Endothelial cell (in vitro differentiated cells): ENCODE measurements at regions not wholly inside any gene's neighbourhood (a gene's known extent, or its start where the extent isn't known, plus 50 kb on each side); places are given as distances from the start of the nearest gene placed in this dataset.

Experiments
- DNase-seq: peaks from one replicate; pipeline ENCODE4 v3.0.0; 2021; ENCODE audit warnings: low spot score
- H3K27ac Mint-ChIP-seq: one replicate; pipeline ENCODE4 v1.8.0; 2021; ENCODE audit warnings: mixed read lengths, inconsistent platforms; ENCODE audit not compliant: unreplicated experiment
- H3K27me3 Mint-ChIP-seq: one replicate; pipeline ENCODE4 v1.8.0; 2021; ENCODE audit warnings: mild to moderate bottlenecking, moderate library complexity, mixed read lengths, inconsistent platforms; ENCODE audit not compliant: unreplicated experiment
- H3K36me3 Mint-ChIP-seq: one replicate; pipeline ENCODE4 v1.8.0; 2021; ENCODE audit warnings: mild to moderate bottlenecking, low read depth, mixed read lengths, inconsistent platforms; ENCODE audit not compliant: unreplicated experiment
- H3K4me1 Mint-ChIP-seq: one replicate; pipeline ENCODE4 v1.8.0; 2021; ENCODE audit warnings: mild to moderate bottlenecking, mixed read lengths, inconsistent platforms; ENCODE audit not compliant: unreplicated experiment
- H3K4me3 Mint-ChIP-seq: one replicate; pipeline ENCODE4 v1.8.0; 2021; ENCODE audit warnings: mild to moderate bottlenecking, mixed read lengths, inconsistent platforms; ENCODE audit not compliant: unreplicated experiment
- H3K9me3 Mint-ChIP-seq: one replicate; pipeline ENCODE4 v1.8.0; 2021; ENCODE audit warnings: mixed read lengths, inconsistent platforms; ENCODE audit not compliant: unreplicated experiment
- TF ChIP-seq, protein P1 (sequence below): fragments of 200-600 bp; sonication (generic); IDR thresholded peaks from one replicate; pipeline ENCODE4 v1.5.0; 2021; ENCODE audit warnings: antibody characterized with exemption; ENCODE audit not compliant: unreplicated experiment

- TF ChIP-seq, protein P1, sequence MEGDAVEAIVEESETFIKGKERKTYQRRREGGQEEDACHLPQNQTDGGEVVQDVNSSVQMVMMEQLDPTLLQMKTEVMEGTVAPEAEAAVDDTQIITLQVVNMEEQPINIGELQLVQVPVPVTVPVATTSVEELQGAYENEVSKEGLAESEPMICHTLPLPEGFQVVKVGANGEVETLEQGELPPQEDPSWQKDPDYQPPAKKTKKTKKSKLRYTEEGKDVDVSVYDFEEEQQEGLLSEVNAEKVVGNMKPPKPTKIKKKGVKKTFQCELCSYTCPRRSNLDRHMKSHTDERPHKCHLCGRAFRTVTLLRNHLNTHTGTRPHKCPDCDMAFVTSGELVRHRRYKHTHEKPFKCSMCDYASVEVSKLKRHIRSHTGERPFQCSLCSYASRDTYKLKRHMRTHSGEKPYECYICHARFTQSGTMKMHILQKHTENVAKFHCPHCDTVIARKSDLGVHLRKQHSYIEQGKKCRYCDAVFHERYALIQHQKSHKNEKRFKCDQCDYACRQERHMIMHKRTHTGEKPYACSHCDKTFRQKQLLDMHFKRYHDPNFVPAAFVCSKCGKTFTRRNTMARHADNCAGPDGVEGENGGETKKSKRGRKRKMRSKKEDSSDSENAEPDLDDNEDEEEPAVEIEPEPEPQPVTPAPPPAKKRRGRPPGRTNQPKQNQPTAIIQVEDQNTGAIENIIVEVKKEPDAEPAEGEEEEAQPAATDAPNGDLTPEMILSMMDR: no peak
- H3K36me3 Mint-ChIP-seq: no peaks in the 10 kb centered on the region
Observed at GRCh38 chr2:147223119-147223518, 621.7 kb upstream of the ACVR2A start.

GRCh38 chr2:147222506-147222905, 622.3 kb upstream of the ACVR2A start:
- DNase-seq: no peak
- no peaks in the 10 kb centered on the region for H3K4me1 Mint-ChIP-seq
- H3K36me3 Mint-ChIP-seq: no peaks in the 10 kb centered on the region
- H3K9me3 Mint-ChIP-seq: peaks cover 6% of the 10 kb centered on the region
- H3K27me3 Mint-ChIP-seq: no peaks in the 10 kb centered on the region
- H3K4me3 Mint-ChIP-seq: no peak overlapping the region
- no peak overlapping the region for H3K27ac Mint-ChIP-seq
- TF ChIP-seq, protein P1: no peak

More at GRCh38 chr2:147223119-147223518, 621.7 kb upstream of the ACVR2A start:
- Mint-ChIP-seq H3K9me3 (peaks cover 6% of the 10 kb centered on the region), H3K4me3 (no peak overlapping the region), H3K27me3 (no peaks in the 10 kb centered on the region), H3K4me1 (no peaks in the 10 kb centered on the region), H3K27ac (no peak overlapping the region)
- no peak for DNase-seq

- H3K9me3 Mint-ChIP-seq: peaks cover 6% of the 10 kb centered on the region
- H3K27me3 Mint-ChIP-seq: peaks cover 2% of the 10 kb centered on the region
- no peaks in the 10 kb centered on the region for H3K4me1 Mint-ChIP-seq
- H3K36me3 Mint-ChIP-seq: no peaks in the 10 kb centered on the region
- no peak for DNase-seq
- H3K27ac Mint-ChIP-seq: no peak overlapping the region
- H3K4me3 Mint-ChIP-seq: no peak overlapping the region
- TF ChIP-seq, protein P1: no peak
Observed at GRCh38 chr2:147214914-147215313, 629.9 kb upstream of the ACVR2A start.

DNA sequence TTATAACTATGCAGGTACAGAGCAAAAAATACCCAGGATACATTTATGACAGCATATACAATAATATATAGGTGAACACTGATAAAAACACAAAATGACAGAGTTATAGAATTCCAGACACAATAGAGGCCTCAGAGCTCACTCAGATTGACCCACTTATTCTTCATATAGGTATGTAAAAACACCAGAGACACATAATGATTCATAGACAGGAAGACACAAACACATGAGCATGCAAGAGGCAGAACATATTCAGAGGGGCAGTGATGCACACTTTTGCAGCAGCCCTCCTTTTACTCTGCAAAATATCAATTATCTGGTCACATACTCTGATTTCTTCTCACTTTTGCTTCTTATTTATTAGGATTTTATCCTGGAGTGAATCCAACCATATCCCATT, 633.3 kb upstream of the ACVR2A start:
- no peaks in the 10 kb centered on the region for H3K4me1 Mint-ChIP-seq
- peaks cover 2% of the 10 kb centered on the region for H3K27me3 Mint-ChIP-seq
- H3K27ac Mint-ChIP-seq: no peak overlapping the region
- no peak for DNase-seq
- TF ChIP-seq, protein P1: no peak
- no peak overlapping the region for H3K4me3 Mint-ChIP-seq
- H3K36me3 Mint-ChIP-seq: no peaks in the 10 kb centered on the region
- no peaks in the 10 kb centered on the region for H3K9me3 Mint-ChIP-seq

DNA sequence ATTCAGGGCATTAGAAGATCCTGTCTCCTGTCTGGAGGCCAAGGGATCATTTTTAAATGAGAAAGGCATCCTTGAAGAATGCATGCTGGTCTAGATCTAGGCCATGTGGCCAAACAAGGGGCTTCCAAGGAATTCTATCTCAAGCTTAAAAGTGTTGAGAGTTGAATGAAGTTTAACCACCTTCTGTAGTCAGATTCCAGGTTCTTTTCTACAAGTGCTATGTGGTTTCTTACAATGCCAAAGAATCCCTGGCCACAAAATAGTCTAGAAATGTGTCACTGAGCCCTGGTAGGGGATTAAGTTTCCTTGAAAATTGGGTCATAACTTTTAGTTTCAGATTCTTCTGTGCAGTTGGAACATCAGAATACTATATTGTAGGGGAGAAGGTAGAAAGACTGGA, 640.7 kb upstream of the ACVR2A start:
- Mint-ChIP-seq H3K36me3 (no peaks in the 10 kb centered on the region), H3K4me1 (no peaks in the 10 kb centered on the region), H3K27me3 (no peaks in the 10 kb centered on the region), H3K27ac (no peak overlapping the region), H3K9me3 (no peaks in the 10 kb centered on the region), H3K4me3 (no peak overlapping the region)
- DNase-seq: no peak
- TF ChIP-seq, protein P1: no peak
